T-helper 1 cell (primary cell): ENCODE measurements at regions not wholly inside any gene's neighbourhood (a gene's known extent, or its start where the extent isn't known, plus 50 kb on each side); places are given as distances from the start of the nearest gene placed in this dataset.

Experiments used
- DNase-seq, 5 donors: peaks; one replicate each; pipeline ENCODE4 v3.0.0-alpha.2; 2012 to 2020

- no peak for DNase-seq
Observed at GRCh38 chr4:24033626-24034025, 143.8 kb upstream of the PPARGC1A start.

GRCh38 chr4:24032371-24032989 lies 142.6 kb upstream of the PPARGC1A start:
- DNase-seq: no peak

DNA sequence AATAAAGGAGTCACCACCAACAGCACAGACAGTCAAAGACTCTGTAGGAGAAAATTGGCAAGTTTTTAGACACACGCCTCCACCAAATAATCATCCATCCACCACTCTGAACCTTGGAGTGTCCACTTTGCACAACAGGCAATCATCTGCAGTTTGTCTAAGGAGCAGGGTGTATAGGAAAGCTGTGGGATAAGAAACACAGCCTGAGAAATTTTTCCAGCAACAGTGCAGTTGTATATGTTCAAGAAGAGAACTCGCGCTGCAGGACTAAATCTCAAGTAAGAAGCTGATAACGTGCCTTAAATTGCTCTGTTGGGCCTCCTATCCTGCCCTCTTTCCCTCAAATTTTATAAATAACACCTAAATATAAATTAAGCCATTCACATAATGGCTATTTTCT lies 136.7 kb upstream of the PPARGC1A start:
- no peak for DNase-seq

GRCh38 chr4:24024605-24025004 lies 134.8 kb upstream of the PPARGC1A start:
- DNase-seq: no peak

GRCh38 chr4:24024157-24024556 lies 134.3 kb upstream of the PPARGC1A start:
- no peak for DNase-seq

DNA sequence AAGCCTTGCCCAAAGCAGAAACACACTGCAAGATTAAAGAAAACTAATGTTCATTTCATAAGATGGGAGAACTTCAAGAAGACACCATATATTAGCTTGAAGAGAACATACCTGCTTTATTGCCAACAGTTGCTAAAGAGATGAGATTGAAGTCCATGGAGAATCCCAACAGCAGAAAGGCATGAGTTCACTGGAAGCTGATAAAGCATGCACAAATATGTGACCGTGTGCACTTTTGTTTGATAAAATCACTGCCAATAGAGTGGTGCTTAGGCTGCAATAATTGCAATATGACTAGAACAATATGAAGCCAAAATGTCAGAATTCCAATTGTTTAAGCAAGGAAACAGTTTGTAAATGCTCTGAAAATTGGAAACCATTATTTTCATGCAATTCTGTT lies 125.9 kb upstream of the PPARGC1A start:
- DNase-seq: no peak

DNA sequence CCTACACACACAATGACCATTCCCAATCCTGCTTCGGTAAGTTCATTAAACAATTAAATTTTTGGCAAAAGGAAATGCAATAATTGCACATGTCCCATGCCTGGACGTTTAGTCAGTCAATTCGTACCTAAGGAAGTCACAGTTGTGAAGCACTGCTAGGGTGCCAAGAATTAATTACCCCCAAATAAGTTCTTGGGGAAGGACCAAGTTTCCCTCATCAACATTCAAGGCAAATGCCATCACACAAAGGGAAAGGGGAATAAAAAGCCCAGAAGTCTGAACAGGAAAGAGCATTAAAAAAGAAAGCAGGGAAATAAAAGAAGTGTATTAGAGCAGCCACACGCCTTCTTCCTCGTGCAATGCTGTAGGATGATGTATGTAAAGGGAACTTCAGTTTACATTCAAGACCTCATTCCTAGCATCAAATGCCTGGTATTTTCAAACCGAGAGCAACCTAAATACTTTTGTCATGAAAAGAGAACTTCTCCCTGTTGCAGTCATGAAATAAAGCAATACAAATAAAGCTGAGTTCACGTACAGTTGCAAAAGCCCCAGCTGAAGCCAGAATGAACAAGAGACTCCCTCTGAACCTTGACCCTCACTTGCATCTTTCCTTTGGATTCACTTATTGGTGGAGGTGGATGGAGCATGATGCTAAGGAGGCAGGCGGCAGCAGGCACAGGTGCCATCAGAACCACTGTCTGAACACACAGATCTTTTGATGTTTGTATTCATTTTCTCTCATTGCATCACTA lies 124.0 kb upstream of the PPARGC1A start:
- DNase-seq: no peak

DNA sequence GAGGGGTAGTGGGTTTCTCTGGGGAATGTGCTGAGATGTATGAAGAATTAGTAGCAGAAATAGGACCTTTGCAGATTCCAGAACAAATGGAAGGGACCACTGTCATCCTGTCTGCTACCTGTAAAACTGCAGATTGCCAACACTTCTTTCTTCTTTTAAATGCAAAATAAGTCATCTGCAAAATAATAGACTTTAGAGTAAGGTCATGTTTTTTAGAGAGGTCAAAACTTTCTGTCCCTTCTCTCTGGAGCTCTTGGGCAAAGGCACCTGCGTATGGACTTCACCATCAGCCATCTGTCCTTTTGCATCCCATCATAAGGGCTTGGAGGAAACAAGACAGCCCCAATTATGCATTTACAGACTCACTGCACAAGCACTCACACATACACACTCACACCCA lies 121.1 kb upstream of the PPARGC1A start:
- no peak for DNase-seq

DNA sequence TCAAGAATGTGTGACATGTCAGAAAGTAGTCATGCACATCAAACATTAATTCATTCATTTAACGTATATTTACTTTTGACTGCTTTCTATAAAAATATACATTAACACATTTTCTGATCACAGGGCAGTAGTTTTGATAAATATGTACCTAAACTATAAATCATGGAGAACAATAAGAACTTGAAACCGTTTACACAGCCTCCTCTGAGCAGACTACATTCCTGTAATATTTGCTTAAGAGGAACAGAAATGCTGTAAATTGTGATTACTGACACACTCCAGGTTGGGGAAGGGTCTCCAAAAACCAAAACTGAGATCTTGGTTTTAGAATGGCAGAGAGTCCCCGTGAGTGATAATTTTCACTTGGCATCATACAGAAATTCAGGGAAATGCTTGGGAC lies 120.7 kb upstream of the PPARGC1A start:
- no peak for DNase-seq

DNA sequence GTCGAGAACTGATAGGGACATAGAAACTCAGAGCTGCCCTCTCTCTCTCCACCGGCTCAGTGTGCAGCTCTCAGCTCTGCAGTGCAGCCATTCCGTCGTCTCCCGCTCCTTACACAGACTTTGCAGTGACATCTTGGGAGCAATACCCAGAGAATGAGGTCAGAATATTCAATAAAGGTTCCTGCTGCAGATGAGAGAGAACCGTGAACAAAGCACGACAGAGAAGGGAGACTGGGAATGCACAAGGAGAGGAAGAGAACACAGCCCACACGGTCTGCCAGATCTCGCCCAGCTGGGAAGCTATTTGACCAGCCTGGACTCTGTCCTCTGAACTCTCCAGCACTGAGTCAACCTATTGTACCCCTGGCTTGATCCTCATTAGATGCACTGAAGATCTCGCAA lies 118.0 kb upstream of the PPARGC1A start:
- no peak for DNase-seq

GRCh38 chr4:24006269-24006668 lies 116.4 kb upstream of the PPARGC1A start:
- no peak for DNase-seq

GRCh38 chr4:24003926-24004325 lies 114.1 kb upstream of the PPARGC1A start:
- DNase-seq: no peak

- no peak for DNase-seq
Observed at GRCh38 chr4:24003496-24003895, 113.6 kb upstream of the PPARGC1A start.

DNA sequence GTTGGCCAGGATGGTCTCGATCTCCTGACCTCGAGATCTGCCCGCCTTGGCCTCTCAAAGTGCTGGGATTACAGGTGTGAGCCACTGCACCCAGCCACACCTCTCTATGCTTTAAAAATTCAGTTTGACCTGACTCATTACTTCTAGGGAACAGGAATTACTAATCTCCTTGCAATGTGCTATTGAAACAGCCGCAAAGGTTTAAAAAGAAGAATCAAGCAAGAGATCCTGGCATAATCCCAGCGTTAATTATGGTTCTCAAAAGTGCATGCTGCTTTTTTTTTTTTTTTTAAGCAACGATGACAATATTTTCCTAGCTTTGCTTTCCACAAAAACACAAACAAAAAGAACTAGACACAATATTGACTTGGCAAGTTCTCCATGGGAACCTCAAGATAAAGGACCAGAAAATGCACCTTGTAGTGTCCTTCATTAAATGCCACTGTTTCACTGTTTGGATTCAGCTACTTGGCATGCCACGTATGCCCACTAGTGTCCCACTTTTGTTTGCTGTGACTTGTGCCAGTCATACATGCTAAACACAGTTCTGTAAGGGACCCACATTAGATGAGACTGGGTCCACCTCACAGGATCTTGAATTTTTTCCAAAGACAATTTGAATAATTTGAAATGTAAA lies 112.6 kb upstream of the PPARGC1A start:
- no peak for DNase-seq

DNA sequence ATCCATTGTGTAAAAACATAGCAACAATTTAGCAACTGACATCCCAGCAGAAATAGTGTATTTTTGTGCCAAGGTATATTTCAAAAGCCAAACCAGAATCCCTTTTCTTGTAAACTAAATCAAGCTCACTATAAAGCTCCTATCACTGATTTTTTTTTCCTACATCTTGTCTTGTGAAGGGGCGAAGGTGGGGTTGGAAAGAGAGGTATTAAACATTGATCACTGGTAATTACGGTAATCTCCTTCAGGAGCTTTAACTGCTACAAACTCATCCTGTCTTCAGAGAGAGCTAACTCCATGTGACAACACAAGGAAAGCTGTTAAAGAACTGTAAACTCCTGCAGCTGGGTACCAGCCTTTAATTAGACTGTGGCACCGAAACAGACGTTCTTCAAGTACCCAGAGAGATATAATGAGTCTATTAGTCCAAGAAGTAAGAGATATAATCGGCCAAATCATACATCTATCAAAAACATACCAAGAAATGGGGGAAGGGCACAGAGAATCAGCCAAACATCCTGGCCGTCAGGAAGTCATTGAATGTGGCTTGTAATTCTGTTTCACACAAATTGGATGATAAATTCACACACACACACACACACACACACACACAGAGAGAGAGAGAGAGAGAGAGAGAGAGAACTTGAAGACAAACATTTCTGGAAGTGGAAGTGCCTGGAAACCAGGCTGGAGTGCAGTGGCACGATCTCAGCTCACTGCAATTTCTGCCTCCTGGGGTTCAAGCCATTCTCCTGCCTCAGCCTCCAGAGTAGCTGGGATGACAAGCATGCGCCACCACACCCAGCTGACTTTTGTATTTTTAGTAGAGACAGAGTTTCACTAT lies 111.9 kb upstream of the PPARGC1A start:
- no peak for DNase-seq

DNA sequence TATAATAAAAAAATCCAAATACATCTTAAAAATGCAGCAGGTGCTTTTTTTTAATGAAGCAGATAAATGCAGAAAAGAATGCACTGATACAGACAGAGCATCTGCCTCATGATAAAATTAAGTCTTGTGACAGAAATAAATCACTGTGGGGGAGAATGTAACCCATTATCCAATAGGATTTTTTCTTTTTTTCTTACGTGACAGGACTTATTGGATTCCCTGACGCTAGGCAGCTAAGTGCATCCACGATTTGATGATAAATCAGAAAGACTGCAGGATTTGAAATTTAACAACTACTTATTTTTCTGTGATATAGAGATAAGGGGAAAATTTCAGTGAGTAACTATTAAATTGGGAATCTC lies 110.6 kb upstream of the PPARGC1A start:
- no peak for DNase-seq

DNA sequence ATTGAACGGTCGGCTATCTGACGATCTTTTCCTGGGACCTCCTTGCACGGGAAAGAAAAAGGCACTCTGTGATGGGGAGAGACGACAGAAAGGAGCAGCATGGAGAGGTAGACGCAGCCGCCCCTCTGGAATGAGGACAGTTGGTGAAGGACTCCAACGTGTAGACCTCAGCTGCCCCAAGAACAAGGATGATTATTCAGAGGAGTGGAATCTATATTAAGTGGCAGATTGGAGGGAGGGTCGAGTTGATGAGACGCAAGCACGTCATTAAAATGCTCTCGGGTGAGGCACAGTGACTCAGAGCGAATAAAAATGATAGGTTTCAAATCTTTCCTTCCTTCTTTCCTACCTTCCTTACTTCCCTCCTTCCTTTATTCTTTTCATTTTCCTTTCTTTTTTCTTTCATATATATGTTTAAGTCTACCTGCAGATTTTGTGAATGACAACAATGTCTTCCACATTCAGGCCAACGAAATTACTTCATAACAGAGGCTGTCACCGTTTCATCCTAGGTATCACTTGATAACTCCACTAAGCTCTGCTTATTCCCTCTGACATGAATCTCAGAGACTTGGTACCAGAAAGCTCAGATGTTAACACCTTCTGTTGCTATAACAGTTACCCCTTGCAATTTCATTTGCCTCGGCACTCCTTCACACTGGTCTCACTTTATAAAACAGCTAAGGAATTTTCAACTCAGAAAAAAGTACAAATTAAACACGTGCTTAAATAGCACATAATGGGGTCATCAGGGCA lies 110.0 kb upstream of the PPARGC1A start:
- DNase-seq: no peak

GRCh38 chr4:23993373-23993772 lies 103.5 kb upstream of the PPARGC1A start:
- no peak for DNase-seq

GRCh38 chr4:23991444-23991843 lies 101.6 kb upstream of the PPARGC1A start:
- no peak for DNase-seq

GRCh38 chr4:23986270-23986669 lies 96.4 kb upstream of the PPARGC1A start:
- DNase-seq: no peak

GRCh38 chr4:23981328-23981727 lies 91.5 kb upstream of the PPARGC1A start:
- no peak for DNase-seq

- DNase-seq: no peak
Observed at GRCh38 chr4:23979534-23979933, 89.7 kb upstream of the PPARGC1A start.

GRCh38 chr4:23978002-23978401 lies 88.2 kb upstream of the PPARGC1A start:
- no peak for DNase-seq
